HCT116 (cell line): ENCODE measurements at regions not wholly inside any gene's neighbourhood (a gene's known extent, or its start where the extent isn't known, plus 50 kb on each side); places are given as distances from the start of the nearest gene placed in this dataset.

Experiments
- ZFX ChIP-seq: fragments of 450-650 bp; IDR thresholded peaks from 2 replicates; pipeline ENCODE4 v1.6.1; 2017
- TF ChIP-seq, protein P1 (sequence below): IDR thresholded peaks from 2 replicates; pipeline ENCODE4 v1.6.1; 2012; ENCODE audit warnings: low read depth

DNA sequence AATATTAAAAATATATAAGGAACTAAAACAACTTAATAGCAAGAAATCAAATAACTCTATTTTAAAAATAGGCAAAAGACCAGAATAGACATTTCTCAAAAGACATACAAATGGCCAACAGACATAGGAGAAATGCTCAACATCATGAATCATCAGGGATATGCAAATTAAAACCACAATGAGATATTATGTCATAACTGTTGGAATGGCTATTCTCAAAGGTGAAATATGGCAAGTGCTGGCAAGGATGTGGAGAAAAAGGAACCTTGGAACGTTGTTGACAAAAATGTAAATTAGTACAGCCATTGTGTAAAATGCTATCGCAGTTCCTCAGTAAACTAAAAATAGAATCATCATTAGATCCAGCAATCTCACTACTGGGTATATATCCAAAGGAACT lies 468.5 kb downstream of the NFIB start:
- no peak for TF ChIP-seq ZFX
- TF ChIP-seq, protein P1, sequence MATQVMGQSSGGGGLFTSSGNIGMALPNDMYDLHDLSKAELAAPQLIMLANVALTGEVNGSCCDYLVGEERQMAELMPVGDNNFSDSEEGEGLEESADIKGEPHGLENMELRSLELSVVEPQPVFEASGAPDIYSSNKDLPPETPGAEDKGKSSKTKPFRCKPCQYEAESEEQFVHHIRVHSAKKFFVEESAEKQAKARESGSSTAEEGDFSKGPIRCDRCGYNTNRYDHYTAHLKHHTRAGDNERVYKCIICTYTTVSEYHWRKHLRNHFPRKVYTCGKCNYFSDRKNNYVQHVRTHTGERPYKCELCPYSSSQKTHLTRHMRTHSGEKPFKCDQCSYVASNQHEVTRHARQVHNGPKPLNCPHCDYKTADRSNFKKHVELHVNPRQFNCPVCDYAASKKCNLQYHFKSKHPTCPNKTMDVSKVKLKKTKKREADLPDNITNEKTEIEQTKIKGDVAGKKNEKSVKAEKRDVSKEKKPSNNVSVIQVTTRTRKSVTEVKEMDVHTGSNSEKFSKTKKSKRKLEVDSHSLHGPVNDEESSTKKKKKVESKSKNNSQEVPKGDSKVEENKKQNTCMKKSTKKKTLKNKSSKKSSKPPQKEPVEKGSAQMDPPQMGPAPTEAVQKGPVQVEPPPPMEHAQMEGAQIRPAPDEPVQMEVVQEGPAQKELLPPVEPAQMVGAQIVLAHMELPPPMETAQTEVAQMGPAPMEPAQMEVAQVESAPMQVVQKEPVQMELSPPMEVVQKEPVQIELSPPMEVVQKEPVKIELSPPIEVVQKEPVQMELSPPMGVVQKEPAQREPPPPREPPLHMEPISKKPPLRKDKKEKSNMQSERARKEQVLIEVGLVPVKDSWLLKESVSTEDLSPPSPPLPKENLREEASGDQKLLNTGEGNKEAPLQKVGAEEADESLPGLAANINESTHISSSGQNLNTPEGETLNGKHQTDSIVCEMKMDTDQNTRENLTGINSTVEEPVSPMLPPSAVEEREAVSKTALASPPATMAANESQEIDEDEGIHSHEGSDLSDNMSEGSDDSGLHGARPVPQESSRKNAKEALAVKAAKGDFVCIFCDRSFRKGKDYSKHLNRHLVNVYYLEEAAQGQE, result no peak
